SH-SY5Y (cell line): ENCODE measurements at regions not wholly inside any gene's neighbourhood (a gene's known extent, or its start where the extent isn't known, plus 50 kb on each side); places are given as distances from the start of the nearest gene placed in this dataset.

Source experiments
- GATA2 ChIP-seq: IDR thresholded peaks from 2 replicates; pipeline ENCODE4 v1.6.1; 2011; ENCODE audit warnings: mild to moderate bottlenecking, low read depth, low read length
- GATA3 ChIP-seq: IDR thresholded peaks from 2 replicates; pipeline ENCODE4 v1.6.1; 2011; ENCODE audit warnings: low read depth, mild to moderate bottlenecking, low read length, moderate library complexity

GRCh38 chr2:128451084-128452023 is 132.7 kb upstream of the HS6ST1 start:
- TF ChIP-seq GATA2 (no peak), GATA3 (no peak)
